ENCODE measurements at regions not wholly inside any gene's neighbourhood (a gene's known extent, or its start where the extent isn't known, plus 50 kb on each side); places are given as distances from the start of the nearest gene placed in this dataset.

GRCh38 chr4:11049001-11049400 is 364.4 kb upstream of the CLNK start:
- in situ Hi-C loops (cut with MboI) (no loop called here), intact Hi-C loops (cut with micrococcal nuclease) (no loop called here)
- no peaks in the 10 kb centered on the region for H3K27me3 ChIP-seq (ENCODE audit: control insufficient read depth in 2 of 2, insufficient read depth in 2 of 2, low read length in 2 of 2)
- 2% methylated on average over 2 of the region's 2 CpGs for WGBS (ENCODE audit: insufficient coverage, low coverage, missing lambda C conversion rate)
- ChIA-PET CTCF (ENCODE audit: low intra/inter-chr PET ratio) (no interaction called here), POLR2A (no interaction called here)
- H3K4me1 ChIP-seq (replicated peaks in 1 of 2; ENCODE audit: control insufficient read depth in 2 of 2, insufficient read depth in 2 of 2, low read length in 2 of 2): no peaks in the 10 kb centered on the region
- H3K4me3 ChIP-seq: no peak overlapping the region
- DNase-seq (ENCODE audit: extremely low read depth in 1 of 4, low spot score in 3 of 4) (no peak), FAIRE-seq (no peak), ATAC-seq (no peak)
- H3K9me1 ChIP-seq (ENCODE audit: control insufficient read depth, insufficient read depth, low read length): no peaks in the 10 kb centered on the region
- no peak overlapping the region for H3K27ac ChIP-seq (ENCODE audit: extremely low read depth, low read depth, low read length)
- no peaks in the 10 kb centered on the region for H4K20me1 ChIP-seq (replicated peaks; ENCODE audit: control insufficient read depth, insufficient read depth, low read length)
- BruUV-seq (replicated peaks): no TSS peak
- no peak for TF ChIP-seq LEF1 (IDR thresholded peaks at IDR 0.05)
- no peak for TF ChIP-seq ZBTB40 (IDR thresholded peaks at IDR 0.05)
- no peak for TF ChIP-seq ZBTB40 (CRISPR knock-in tag; IDR thresholded peaks at IDR 0.05)
- no peak for TF ChIP-seq RBBP5 (IDR thresholded peaks at IDR 0.05; ENCODE audit: borderline replicate concordance, insufficient read depth, low read length, poor library complexity, severe bottlenecking)
- TF ChIP-seq HNRNPLL (IDR thresholded peaks at IDR 0.05; ENCODE audit: low read depth, low read length, poor library complexity, severe bottlenecking): no peak
- no peaks in the 10 kb centered on the region for H3K9me3 ChIP-seq (replicated peaks; ENCODE audit: control insufficient read depth, insufficient read depth, low read depth, low read length)
- H3K9ac ChIP-seq (ENCODE audit: insufficient read depth in 1 of 2, low read depth in 2 of 2, low read length in 2 of 2): no peak overlapping the region
- no peak overlapping the region for H2AFZ ChIP-seq (ENCODE audit: low read depth, low read length)
- H3K4me2 ChIP-seq (ENCODE audit: insufficient read depth, low read length): no peak overlapping the region
- H3K36me3 ChIP-seq (ENCODE audit: control insufficient read depth, insufficient read depth, low read length): no peaks in the 10 kb centered on the region
- no peaks in the 10 kb centered on the region for H3K79me2 ChIP-seq (ENCODE audit: control insufficient read depth, insufficient read depth, low read length)
